SKM-1 treated with dmso at 0.1 percent for 144 hours (cell line): ENCODE measurements at regions not wholly inside any gene's neighbourhood (a gene's known extent, or its start where the extent isn't known, plus 50 kb on each side); places are given as distances from the start of the nearest gene placed in this dataset.

Source experiments
- DNase-seq: peaks from one replicate; lab custom pipeline; 2025; ENCODE audit not compliant: unreplicated experiment; lab: John Stamatoyannopoulos, UW

DNA sequence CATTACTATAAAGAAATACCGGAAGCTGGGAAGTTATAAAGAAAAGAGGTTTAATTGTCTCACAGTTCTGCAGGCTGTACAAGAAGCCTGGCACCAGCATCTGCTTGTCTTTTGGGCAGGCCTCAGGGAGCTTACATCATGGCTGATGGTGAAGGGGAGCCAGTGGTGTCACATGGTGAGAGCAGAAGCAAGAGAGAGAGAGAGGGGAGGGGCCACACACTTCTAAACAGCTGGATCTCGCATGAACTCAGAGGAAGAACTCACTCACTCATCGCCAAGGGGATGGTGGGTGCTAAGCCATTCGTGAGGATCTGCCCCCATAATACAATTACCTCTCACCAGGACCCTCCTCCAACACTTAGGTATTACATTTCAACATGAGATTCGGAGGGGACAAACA lies 51.8 kb upstream of the ANKRD34C start:
- no peak for DNase-seq

DNA sequence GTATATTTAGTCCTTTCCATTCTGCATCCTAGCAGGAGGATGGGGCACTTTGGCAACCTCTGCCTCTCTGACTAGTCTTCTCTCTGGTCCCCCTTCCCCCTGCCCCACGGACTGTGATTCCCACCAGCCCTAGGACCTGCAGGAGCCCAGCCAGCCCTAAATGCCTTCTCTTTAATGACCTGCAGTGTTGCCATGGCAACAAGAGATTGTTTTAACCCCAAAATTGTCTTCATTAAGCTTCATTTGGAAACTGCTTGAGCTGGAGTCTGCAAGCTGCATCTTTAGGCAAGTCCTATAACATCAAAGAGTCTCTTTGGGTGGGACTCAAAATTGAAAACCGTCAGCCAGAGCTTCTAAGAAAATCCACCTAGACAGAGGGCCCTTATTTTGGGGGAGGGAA lies 59.7 kb upstream of the ANKRD34C start:
- DNase-seq = no peak

DNA sequence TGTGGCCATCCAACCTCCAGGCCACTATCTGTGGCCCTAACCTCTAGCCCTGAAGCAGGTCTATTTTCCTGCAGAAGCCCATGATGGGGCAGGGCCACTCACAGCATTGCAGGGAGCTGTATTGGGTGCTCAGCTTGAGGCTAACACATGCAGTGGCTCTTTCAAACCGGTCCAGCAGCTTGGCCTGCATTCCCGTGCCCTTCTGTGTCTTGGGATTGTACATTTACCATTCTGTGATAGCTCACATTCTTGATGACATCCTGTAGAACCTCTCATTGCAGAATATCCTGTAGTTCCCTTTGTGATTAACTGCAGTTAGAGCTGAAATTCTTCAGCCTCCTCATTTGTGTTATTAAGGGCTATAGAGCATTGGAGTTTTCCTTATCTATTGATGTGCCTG lies 60.8 kb upstream of the ANKRD34C start:
- DNase-seq = no peak

DNA sequence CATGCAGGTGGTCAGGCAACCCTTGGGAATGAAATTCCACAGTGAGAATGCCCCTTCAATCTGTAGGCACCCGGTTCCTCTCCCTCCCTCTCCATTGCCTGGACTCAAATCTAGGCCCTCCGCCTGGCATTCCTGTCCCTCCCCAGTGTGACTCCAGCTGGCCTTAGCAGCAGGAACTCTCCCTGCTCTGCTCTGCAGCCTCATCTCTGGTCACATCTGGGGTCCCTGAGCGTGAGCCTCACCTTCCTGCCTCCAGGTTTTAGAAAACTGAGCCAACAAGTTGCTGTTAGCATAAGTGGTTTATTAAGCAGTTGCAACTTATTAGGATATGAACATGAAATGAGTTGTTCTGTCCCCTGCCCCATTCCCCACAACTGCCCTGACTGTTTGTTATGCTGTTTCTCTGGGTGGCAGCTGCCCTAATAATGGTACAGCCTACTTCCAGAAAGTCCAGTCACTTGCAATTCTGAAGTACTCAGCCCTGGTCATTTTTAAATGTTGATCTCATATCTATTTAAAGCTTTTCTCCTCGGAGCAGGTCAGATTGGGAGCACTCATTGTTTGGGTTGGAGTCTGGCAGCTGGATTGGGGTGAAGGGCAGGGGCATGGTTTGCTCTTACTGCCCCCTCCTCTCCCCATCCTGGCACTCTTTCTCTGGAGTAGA lies 63.0 kb upstream of the ANKRD34C start:
- DNase-seq = no peak

DNA sequence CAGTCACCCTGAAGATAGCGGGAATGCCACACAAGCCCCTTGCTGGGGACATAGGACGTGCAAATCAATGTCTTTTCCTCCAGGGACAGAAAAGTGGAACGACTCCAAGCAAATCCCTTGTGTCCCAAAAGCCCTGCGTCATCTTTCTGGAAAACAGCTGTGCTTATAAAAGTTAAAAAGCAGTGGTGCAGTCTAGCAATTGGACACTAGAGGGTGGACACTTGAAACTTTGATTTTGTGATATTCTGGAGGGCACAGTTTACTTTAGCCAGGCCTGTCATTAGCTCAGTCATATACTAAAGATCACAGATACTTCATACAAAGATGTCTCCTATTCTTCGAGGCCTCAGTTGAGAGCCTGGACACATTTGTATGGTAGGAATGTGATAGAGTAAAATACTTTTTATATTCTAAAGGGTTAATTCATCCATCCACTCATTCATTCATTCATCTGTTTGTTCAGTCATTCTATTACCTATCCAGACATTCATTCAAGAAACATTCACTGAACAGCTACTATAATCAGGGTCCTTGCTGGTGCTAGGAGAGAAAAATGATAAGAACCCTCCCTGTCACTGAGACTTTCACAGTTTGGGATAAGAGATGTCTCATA lies 63.8 kb upstream of the ANKRD34C start:
- no peak for DNase-seq

DNA sequence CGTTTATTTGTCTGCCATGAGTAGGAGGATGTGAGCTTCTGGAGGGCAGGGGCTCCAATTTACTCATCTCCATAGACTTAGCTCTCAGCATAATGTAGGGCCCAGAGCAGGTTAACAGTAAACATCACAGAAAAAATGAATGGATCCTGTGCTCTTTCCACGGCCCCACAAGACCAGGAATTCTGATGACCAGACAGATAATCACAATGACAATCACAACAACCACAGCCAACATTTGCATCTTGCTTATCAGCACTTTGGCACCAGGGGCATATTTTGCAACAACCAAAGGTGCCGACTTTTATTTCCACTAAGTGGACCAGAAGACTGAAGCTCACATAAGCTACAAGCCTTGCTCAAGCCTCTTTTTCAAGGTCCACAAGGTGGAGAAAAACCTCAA lies 68.9 kb upstream of the ANKRD34C start:
- no peak for DNase-seq

DNA sequence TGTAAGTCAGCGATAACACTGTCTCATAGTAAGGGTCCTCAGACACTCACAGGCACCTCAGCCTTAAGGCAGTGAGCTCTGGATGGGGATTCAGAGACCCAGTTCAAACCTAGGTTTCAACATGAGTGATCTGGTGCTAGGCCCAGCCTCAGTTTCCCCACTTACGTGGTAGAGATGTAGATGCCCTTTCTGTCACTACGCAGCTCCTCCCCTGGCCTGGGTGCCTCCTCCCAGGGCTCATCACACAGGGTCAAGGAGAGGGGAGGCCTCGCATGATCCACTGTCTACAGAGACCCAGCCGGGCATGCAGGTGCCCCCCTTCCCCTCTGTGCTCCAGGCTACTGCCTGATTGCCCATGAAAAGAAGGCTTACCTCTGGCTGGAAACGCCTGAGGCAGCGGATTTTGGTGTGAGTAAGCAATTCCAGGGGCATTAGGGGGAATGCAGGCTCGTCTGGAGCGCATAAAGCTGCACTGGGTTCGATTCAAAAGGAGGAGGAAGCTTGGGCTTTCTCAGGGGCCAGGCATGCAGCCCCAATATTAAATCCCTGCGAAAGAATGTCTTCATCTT lies 69.8 kb upstream of the ANKRD34C start:
- no peak for DNase-seq

DNA sequence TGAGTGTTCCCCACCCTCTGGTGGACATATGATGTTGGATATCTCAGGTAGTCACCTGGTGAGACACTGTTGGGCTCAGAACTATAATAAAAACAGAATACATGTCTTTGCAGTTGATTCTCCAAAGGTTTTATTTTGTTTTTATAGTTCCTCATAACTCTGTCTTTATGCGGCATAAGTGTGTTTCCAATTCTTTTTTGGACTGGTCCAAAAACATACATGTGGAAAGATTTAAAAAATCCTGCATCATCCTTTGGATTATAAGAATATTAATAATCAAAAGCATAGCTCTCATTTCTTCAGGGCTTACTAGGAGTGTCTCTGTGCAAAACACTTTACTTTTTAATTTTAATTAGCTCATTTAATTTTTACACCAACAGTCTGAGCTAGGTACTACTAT lies 71.0 kb upstream of the ANKRD34C start:
- DNase-seq = no peak

DNA sequence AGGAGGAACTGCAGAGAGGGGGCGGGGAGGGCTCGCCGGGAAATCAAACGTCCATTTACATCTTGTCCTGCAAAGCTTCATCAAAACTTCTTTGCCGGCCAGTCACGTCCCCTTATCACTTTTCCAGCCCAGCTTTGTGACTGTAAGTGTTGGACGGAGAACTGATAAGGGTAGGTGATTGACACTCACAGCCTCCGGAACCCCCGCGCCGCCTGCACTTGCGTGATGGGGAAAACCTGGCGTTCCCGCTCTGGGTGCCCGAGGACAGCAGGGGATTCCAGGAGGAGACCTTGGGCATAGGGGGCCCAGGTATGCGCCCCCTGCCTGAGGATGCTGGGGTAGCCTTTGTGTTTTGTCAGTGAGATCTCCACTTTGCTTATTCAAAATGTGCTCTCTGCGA lies 72.8 kb upstream of the ANKRD34C start:
- DNase-seq = no peak

DNA sequence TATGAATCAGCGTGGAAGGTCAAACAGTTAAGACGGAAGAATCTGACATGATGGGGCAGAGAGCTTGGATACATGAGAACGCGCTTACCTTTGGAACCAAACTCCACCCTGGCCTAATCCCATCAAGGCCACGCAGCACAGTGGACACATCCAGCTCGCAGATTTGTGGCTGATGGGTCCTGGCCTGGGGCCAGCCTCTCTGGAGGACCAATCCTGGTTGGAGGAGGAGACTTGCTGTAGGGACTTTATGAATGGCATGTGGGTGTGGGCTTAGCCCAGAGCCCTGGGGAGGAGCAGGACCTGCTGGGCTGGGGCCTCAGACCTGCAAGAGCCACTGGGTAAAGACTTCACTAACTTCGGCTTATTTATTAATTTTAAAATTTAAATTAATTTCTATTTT lies 73.4 kb upstream of the ANKRD34C start:
- no peak for DNase-seq

DNA sequence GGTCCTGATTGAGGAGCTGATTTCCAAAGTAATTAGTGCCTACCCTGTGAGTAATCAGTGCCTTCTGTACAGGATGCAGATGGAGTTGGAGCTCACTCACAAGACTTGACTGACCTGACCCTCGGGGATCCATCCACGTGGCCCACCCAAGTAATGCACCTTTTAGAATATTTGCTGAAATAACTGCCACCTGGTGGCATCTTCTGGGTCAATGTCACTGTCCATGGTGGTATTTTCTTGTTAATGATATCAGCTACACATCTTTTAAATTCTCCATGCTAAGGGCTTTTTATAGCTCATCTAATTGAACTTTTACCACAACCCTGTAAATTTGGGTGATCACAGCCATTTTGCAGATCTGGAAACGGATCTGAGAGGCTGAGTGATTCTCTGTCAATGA lies 74.3 kb upstream of the ANKRD34C start:
- DNase-seq = no peak

DNA sequence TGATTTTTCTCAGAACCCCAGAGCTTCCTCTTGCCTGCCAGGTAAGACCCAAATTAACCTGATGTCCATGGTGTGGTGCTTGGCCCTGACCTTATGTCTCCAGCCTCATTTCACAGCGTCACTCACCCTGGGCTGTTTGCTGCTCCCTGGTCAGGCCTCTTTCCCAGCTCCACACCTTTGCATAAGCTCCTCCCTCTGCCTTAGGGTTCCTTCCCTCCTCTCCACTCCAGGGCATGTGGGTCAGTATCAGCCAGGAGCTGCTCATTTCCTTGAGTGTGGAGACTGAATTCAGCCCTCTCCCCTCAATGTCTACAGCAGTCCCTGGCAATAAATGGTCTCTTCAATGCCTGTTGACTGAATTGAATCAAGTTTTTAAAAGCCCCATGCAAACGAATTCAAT lies 75.6 kb upstream of the ANKRD34C start:
- no peak for DNase-seq

DNA sequence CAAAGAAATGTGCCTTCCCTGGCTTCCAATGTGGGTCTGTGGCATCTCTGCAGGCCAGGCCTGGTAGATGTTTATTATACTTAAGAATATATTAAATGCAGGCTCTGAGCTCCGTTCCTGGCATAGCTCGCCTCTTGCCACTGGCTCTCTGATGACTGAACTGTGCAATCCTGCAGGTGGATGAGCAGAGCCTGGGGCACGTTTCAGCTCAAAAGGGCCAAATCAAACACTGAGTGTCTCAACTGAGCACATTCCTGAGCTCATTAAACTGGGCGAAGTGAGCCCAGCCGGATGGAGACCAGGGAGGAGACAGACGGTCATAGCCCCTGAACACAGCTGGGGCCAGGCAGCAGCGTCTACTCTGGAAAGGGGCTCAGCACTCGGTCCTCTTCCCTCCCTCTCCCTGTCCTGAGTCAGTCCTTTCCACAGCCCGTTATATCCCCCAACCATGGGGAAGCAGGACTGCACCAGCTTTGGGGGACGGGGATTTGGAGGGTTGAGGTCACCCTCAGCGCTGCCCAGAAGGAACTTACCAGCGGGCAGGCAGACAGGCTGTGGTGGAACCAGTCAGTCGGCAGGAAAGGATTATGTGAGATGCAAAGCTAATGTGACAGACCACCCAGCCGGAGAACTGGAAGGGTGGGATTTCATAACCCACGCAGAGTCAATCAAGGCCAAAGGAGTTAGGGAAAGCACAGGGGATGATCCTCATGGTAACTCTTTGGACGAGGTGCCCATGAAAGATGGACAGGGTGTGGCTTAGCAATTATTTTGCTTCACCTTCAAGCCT lies 77.4 kb upstream of the ANKRD34C start:
- DNase-seq = no peak

DNA sequence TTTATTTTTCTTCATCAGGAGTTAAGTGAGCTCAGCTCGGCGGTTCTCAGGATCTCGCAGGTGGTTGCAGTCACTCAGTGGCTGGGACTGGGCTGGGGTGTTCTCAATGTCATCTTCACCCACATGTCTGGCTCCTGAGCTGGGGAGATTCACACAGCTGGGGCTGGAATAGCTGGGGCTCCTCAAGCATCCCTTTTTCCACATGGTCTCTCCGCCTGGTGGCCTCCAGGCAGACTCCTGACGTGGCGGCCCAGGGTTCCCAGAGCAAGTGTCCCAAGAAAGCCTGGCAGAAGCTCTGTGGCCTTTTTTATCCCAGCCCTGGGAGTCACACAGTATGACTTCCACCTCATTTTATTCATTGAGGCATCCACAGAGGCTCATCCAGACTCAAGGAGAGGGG lies 84.1 kb upstream of the ANKRD34C start:
- DNase-seq = no peak

DNA sequence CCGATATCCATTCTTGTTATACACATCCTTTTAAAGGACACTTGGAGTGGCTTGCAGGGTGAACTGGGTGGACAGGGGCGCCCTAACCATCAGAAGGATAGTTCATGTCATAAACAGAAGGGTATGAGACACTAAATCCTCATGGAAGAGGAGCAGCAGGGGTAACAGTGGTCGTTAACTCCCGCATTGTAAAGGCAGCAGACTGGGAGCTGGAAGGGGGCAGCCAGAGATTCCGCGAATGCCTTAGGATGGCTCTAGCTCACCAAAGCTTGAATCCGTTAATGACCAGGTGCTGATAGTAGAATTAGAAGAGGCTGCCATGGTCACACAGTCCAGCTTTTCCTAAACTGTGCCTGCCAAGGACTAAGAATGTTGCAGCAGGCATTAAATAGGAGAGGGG lies 85.2 kb upstream of the ANKRD34C start:
- DNase-seq = no peak

DNA sequence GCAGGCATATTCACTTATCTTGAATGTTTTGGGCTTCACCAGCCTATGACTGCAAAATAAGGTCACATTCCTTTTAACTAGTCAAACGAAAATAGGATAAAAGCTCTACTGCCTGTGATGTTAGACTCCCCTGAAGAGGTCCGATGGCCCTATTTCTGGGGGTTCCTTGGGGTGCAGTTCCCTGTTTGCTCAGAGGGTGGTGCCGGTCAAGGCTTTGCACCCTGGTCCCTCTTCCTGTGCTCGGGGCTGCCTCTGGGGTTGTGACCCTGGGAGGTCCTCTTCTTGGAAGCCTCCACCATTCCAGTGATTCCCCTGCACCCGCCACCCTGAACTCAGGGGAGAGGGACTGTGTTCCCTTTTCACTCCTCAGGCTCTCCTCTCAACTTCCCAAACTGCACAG lies 86.7 kb upstream of the ANKRD34C start:
- DNase-seq = no peak

DNA sequence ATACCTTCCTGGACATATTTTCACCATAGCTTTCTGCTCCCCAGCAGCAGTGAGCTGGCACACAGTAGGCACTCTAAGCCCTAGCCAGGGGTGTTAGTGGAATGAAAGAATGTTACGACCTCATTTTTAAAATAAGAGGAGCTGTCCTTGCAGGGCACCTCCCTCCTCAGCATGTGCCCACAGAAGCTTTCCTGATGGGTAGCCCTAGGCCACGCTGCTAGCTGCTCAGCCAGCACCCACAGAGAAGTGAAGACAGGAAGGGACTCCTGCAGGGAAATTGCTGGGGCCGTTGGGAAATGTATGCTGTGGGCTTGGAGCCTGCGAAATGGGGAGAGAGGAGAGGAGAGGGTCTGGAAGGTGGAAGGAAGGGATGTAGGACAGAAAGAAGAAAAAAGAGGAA lies 87.3 kb upstream of the ANKRD34C start:
- DNase-seq = no peak

DNA sequence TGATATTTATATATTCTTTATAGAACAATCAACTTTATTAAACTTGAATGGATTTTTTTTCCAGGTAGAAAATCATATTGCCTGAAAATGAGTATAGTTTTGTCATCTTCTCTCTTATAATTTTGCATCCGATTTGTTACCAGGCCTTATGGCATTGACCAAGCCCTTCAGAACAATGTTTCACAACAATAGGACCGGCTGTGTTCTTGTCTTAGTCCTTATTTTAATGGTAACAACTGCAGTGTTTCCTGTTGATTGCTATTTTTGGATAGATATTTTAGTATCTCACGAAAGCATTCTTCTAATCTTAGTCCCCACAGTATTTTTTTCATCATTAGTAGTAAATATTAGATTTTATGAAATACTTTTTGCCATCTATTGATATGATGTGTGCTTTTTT lies 88.1 kb upstream of the ANKRD34C start:
- no peak for DNase-seq

DNA sequence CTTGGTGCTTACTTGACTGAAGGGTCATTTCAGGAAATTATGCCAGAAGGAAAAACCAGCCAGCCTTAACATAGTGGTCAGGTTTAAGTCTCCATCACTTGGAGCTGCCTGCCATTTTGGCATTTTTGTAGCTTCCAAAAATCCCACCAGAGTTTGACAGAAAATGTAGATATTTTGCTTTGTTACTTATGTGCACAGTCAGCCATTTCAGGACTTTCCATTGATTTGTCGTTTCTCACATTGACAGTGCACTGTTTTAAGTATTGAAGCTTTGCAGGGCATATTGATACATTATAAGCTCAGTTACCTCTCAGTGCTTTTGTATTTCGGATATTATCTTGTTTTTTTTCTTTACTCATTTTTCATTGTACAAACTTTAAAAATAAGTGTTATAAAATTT lies 89.0 kb upstream of the ANKRD34C start:
- no peak for DNase-seq

DNA sequence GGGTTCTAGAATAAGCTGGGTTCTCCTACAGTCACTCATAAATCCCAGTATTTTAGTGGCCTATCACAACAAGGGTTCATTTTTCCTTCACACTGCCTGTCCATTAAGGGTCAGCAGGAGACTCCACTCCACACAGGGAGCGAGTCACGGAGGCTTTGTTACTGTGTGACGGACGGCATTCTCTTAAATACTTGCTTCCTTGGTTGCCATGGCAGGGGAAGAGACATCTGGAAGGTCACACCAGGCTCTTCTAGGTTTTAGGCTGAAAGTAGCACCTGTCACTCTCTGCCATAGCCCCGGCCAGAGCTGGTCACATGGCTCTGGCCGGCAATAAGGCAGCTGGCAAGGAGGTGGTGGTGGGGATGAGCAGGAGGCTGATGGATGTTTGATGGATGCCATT lies 89.4 kb upstream of the ANKRD34C start:
- no peak for DNase-seq

DNA sequence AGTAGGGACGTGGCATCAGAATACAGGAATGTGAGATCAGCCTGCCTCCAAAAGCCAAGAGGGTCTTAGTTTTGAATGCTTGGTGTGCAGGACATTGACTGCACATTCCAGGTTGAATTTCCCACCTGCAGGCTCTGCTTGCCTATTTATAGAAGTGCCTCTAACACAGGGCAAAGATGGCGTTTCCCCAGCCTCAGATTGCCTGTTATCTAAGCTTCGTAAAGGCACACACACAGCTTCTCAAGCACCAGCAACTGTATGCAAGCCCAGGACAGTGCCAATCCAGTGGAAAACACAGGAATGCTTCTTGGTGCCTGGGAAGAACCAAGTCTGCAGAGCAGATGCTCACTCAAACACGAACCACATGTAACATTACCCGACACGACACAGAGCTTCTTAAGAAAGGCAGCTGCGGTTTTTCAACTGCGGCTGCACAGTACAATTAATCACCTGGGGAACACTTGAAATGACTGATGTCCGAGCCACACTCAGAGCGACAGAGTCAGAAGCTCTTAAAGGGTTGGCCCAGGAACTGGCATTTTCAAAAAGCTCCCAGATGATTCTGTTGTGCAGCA lies 90.0 kb upstream of the ANKRD34C start:
- DNase-seq = no peak

DNA sequence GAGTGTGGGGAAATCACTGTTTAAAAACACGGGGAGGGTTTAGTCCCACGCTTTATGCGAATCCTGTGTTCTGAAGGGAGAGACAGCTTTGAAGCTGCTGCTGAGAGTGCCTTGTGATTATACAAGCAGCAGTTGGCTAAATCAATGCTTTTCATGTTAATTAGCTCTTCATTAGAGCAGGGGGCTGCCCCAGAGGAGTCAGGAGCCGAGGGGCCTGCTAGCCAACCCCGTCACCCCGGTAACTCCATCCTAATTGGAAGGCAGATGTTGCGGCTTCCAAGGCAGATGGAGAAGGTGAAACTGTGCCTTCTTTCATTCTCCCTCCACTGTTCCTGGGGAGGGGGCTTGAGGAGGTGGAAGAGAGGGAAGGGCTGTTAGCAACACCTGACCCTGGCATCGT lies 92.4 kb upstream of the ANKRD34C start:
- no peak for DNase-seq
